ENCODE measurements at regions not wholly inside any gene's neighbourhood (a gene's known extent, or its start where the extent isn't known, plus 50 kb on each side); places are given as distances from the start of the nearest gene placed in this dataset.

- Histone ChIP-seq H3K9ac (ENCODE audit: low read depth, low read length, poor library complexity, severe bottlenecking) (no peak overlapping the region), H3K36me3 (ENCODE audit: insufficient read depth, low read length) (no peaks in the 10 kb centered on the region), H3K9me3 (ENCODE audit: insufficient read depth, low read depth, low read length) (no peaks in the 10 kb centered on the region), H3K4me3 (ENCODE audit: low read length, poor library complexity, severe bottlenecking) (no peak overlapping the region), H3K4me1 (ENCODE audit: insufficient read depth, low read length, poor library complexity, severe bottlenecking) (no peaks in the 10 kb centered on the region), H3K9me2 (replicated peaks; ENCODE audit: low read depth, low read length) (no peaks in the 10 kb centered on the region), H3K79me2 (ENCODE audit: insufficient read depth, low read length) (no peaks in the 10 kb centered on the region), H3K27me3 (ENCODE audit: insufficient read depth, low read length, poor library complexity, severe bottlenecking) (no peaks in the 10 kb centered on the region), H3K4me2 (ENCODE audit: low read depth, low read length, poor library complexity, severe bottlenecking) (no peak overlapping the region), H4K20me1 (ENCODE audit: insufficient read depth, low read length, poor library complexity, severe bottlenecking) (no peaks in the 10 kb centered on the region), H3F3A (ENCODE audit: low read depth) (no peaks in the 10 kb centered on the region), H2AFZ (ENCODE audit: low read length) (no peak overlapping the region)
- no peak for TF ChIP-seq CTCF (conservative IDR thresholded peaks at IDR 0.05; ENCODE audit: low read length)
- TF ChIP-seq EZH2phosphoT487 (IDR thresholded peaks at IDR 0.05; ENCODE audit: borderline replicate concordance), result no peak
Measured at GRCh38 chr13:34748596-34748995, 193.5 kb upstream of the NBEA start.

DNA sequence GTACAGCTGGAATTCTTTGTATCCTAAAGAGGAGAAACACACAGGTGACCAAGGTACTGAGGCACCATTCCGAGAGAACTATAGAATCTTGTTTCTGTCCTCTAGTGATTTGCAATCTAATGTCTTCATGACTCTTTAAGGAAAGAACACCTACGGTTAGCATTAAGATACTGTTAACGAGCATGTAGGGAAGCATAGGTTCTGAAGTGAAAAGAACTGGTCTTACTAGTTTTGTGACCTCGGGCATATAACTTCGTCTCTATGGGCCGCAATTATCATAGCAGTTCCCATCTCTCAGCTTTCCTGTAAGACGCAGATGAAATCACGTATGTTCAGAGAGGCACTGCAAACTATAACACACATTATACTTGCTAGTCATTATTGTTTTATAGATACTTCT lies 193.0 kb upstream of the NBEA start:
- no peaks in the 10 kb centered on the region for H3K79me2 ChIP-seq (ENCODE audit: insufficient read depth, low read length)

DNA sequence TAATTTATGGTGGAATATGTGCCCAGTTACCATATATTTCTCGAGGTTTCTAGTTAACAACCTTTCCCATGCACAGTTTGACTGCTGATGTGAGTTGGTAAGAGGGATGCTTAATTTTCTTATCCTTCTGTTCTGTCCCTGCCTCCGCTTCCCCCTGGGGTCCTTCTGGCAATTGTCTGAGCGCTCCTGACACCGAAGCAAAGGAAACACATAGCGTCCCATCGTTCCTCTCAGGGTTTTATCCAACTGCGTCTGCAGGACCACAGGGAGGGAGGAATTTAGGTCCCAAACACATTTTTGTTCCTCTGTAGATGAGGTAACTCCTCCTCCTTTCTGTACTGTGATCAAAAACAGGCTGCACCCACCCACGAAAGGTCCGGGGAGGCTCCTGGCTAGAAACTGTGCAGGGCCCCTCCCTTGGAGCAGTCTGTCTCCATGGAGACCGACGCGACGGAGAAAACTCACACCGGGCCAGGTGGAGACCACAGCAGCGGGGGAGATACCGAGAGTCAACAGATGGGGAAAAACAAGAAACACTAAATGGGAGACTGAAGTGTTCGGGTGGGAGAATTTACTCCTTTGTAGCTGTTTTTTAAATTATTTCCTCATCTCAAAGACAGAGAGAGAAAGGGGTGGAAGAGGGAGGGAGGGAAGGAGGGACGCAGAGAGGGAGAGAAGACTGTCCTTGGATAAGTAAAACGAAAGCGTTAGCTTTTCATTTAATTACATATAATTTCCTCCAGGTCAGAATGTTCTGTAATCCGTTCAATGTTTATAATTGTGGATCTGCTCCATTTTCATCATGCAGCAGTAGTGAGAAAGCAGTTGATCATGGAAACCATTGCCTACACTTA lies 191.8 kb upstream of the NBEA start:
- Histone ChIP-seq H3K9me2 (replicated peaks; ENCODE audit: low read depth, low read length) (no peaks in the 10 kb centered on the region), H3K9ac (ENCODE audit: low read depth, low read length, poor library complexity, severe bottlenecking) (no peak overlapping the region), H3K79me2 (ENCODE audit: insufficient read depth, low read length) (no peaks in the 10 kb centered on the region), H3K4me1 (ENCODE audit: insufficient read depth, low read length, poor library complexity, severe bottlenecking) (no peaks in the 10 kb centered on the region), H3K36me3 (ENCODE audit: insufficient read depth, low read length) (no peaks in the 10 kb centered on the region), H3K27me3 (ENCODE audit: insufficient read depth, low read length, poor library complexity, severe bottlenecking) (no peaks in the 10 kb centered on the region), H3K4me2 (ENCODE audit: low read depth, low read length, poor library complexity, severe bottlenecking) (no peak overlapping the region), H2AFZ (ENCODE audit: low read length) (no peak overlapping the region), H4K20me1 (ENCODE audit: insufficient read depth, low read length, poor library complexity, severe bottlenecking) (no peaks in the 10 kb centered on the region), H3K9me3 (ENCODE audit: insufficient read depth, low read depth, low read length) (no peaks in the 10 kb centered on the region), H3F3A (ENCODE audit: low read depth) (no peaks in the 10 kb centered on the region), H3K4me3 (ENCODE audit: low read length, poor library complexity, severe bottlenecking) (no peak overlapping the region)
- no peak for TF ChIP-seq CTCF (conservative IDR thresholded peaks at IDR 0.05; ENCODE audit: low read length)
- no peak for TF ChIP-seq EZH2phosphoT487 (IDR thresholded peaks at IDR 0.05; ENCODE audit: borderline replicate concordance)

More for the DNA sequence above, 193.0 kb upstream of the NBEA start:
- Histone ChIP-seq H3K4me1 (ENCODE audit: insufficient read depth, low read length, poor library complexity, severe bottlenecking) (no peaks in the 10 kb centered on the region), H3K9me3 (ENCODE audit: insufficient read depth, low read depth, low read length) (no peaks in the 10 kb centered on the region), H3K4me3 (ENCODE audit: low read length, poor library complexity, severe bottlenecking) (no peak overlapping the region), H3K27me3 (ENCODE audit: insufficient read depth, low read length, poor library complexity, severe bottlenecking) (no peaks in the 10 kb centered on the region), H3K4me2 (ENCODE audit: low read depth, low read length, poor library complexity, severe bottlenecking) (no peak overlapping the region), H3K9me2 (replicated peaks; ENCODE audit: low read depth, low read length) (no peaks in the 10 kb centered on the region), H2AFZ (ENCODE audit: low read length) (no peak overlapping the region), H3K36me3 (ENCODE audit: insufficient read depth, low read length) (no peaks in the 10 kb centered on the region), H3F3A (ENCODE audit: low read depth) (no peaks in the 10 kb centered on the region), H3K9ac (ENCODE audit: low read depth, low read length, poor library complexity, severe bottlenecking) (no peak overlapping the region), H4K20me1 (ENCODE audit: insufficient read depth, low read length, poor library complexity, severe bottlenecking) (no peaks in the 10 kb centered on the region)
- TF ChIP-seq EZH2phosphoT487 (IDR thresholded peaks at IDR 0.05; ENCODE audit: borderline replicate concordance) (no peak), CTCF (conservative IDR thresholded peaks at IDR 0.05; ENCODE audit: low read length) (no peak)
